Stimulated activated CD8-positive, alpha-beta memory T cell treated with anti-CD3 and anti-CD28 coated beads, Interleukin-4, amount 100 ng/mL, for 48 hours (primary cell): ENCODE measurements at regions not wholly inside any gene's neighbourhood (a gene's known extent, or its start where the extent isn't known, plus 50 kb on each side); places are given as distances from the start of the nearest gene placed in this dataset.
"Not testable (repeated sequence)": the region's sequence is repeated elsewhere in the genome, so short reads cannot be mapped to it uniquely, and the experiment has no call there.

Source experiments
- DNase-seq: peaks from one replicate; pipeline ENCODE4 v3.0.0-alpha.2; 2020

GRCh38 chr11:104774578-104774977, 123.7 kb downstream of the CASP12 start:
- no peak for DNase-seq

DNA sequence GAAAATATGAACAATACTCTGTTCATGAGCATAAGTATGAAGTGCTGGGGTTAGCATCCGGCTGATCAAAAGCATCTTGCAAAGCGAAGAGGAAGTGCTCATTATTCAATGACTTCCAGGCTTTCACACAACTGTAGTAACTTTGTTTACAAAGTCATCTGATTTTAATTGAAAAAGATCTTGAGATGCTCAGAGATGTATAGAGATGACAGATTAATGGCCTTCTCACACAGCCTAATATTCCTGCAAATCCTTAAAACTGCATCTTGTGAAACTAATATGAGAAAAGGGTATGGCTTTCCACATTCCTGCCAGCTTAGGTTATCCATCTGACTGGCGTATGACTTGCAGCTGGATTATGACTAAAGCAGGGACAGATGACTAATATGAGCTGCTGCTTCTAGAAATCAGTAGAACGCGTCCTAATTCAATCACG, 125.4 kb downstream of the CASP12 start:
- DNase-seq, result no peak

GRCh38 chr11:104771763-104772162, 126.5 kb downstream of the CASP12 start:
- DNase-seq, result no peak

DNA sequence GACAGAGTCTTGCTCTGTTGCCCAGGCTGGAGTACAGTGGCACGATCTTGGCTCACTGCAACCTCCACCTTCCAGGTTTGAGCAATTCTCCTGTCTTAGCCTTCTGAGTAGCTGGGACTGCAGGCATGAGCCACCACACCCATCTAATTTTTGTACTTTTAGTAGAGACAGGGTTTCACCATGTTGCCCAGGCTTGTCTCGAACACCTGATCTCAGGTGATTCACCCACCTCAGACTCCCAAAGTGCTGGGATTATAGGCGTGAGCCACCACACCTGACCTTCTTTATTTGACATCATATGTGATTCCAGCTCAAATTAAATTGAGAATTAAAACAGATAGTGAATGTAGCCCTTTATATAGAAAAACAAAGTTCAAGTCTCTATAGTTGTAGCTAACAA, 127.2 kb downstream of the CASP12 start:
- DNase-seq, result not testable (repeated sequence)

DNA sequence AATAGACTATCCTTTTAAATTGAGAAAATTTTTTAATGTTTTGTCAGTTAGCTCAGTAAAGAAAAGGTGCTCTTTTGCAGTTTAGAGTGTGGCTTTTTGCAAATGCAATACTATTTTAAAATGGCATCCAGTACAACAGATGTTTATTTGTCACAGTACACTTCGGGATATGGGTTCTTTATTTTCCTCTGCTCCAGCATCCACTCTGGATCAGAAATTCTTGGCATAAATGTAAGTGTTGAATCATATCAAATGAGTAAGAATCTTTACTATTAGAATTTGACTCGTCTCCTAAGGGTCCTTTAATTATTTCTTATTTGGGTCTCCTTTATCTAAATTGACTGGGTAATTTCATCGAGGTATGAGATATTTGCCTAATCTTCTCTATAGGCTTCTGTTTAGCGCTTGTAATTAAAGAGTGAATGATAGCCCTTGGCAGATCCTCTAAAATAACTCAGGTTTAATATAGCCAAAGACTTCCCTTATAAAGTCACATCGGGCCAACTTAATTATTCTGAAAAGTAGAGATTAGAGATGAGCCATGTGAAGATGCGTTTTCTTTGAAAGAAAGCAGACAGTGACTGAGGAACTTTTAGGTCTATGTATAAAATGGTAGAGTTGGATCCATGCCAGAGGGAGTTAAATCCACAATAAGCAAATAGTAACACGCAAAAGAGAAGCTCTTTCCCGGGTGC, 132.7 kb downstream of the CASP12 start:
- DNase-seq, result no peak

GRCh38 chr11:104764710-104765045, 133.6 kb downstream of the CASP12 start:
- DNase-seq, result no peak

- no peak for DNase-seq
These were observed 134.1 kb downstream of the CASP12 start for GRCh38 chr11:104763930-104764709.

GRCh38 chr11:104761511-104761910, 136.7 kb downstream of the CASP12 start:
- no peak for DNase-seq

- DNase-seq, result no peak
These were observed 138.8 kb downstream of the CASP12 start for GRCh38 chr11:104759464-104759863.

GRCh38 chr11:104738918-104739317, 159.3 kb downstream of the CASP12 start:
- no peak for DNase-seq

DNA sequence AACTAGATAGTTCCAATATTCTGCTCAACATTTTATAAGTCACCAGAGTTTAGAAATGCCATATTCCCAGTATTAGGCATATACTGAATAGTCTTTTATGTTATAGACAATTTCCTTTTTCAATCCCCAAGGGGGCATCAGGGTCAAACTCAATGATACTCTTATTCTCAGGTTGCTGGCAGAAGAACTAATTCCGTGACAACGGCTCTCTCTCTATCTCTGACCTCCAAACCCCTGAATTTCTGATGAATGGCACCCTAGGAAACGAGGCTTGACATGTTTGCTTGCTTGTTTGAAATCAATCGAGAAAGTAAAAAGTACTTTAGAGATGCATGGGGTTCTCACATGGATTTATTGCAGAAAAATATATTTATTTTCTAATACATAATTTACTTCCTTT, 160.1 kb downstream of the CASP12 start:
- no peak for DNase-seq

DNA sequence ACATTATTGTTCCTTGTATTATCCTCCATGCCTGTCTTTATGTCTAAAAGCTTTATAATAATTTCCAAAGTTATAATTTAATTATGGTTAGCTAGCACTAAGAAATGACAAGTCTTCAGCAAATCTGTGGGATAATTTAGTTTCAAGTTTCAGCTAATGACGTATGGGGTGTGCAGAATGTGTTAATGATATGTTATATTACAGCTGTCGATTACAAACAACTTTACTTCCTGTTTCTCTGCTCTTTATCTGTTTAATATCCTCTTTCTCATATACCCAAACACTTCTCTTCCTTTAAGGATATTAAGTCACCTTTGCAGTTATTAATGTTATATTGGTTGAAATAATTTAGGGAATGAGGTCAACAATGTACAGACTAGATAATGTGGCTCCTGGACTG, 161.8 kb downstream of the CASP12 start:
- DNase-seq, result no peak

GRCh38 chr11:104734998-104735397, 163.3 kb downstream of the CASP12 start:
- DNase-seq, result no peak

DNA sequence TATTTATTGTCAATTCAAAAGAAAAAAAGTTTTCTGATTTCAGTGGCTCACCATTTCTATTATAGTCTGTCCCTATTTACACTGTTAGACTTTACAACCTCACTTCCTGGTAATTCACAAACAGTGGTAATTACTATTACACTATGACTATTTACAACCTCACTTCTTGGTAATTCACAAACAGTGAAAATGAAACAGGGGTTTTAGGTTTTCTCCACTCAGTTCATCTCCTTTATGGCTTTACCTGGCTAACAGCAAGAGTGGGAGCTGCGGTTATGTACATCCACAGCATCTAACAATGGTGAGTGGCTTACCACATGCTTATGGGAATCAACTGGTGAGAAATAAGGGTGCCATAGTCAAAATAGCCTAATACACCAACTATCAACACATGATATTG, 166.4 kb downstream of the CASP12 start:
- DNase-seq, result no peak

- DNase-seq, result no peak
These were observed 169.3 kb downstream of the CASP12 start for GRCh38 chr11:104728927-104729326.

GRCh38 chr11:104727768-104728167, 170.5 kb downstream of the CASP12 start:
- DNase-seq, result no peak

GRCh38 chr11:104727095-104727494, 171.2 kb downstream of the CASP12 start:
- DNase-seq, result no peak

DNA sequence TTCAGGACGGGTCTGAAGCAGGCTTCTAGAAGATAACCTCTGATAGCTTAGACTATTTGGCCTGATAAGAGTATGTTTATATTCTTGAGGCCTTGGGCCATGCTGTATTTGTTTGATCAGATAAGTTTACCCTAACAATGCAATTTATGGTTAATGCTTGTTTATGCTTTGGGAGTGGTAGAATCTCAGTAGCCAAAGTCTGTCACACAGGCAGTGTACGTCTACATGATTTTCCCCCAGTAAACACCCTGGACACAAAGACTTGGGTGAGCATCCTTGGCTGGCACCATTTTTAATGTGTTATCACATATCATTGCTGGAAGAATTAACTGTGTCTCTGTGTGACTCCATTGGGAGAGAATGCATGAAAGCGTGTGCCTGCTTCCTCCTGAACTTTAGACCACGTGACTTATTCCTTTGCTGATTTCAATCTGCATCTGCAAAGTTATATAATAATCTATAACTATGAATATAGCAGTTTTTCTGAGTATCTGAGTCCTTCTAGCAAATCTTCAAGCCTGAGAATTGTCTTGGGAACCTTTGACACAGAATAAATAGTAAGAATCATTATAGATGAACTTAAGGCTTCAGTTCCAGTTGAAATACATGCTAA, 172.4 kb downstream of the CASP12 start:
- no peak for DNase-seq

DNA sequence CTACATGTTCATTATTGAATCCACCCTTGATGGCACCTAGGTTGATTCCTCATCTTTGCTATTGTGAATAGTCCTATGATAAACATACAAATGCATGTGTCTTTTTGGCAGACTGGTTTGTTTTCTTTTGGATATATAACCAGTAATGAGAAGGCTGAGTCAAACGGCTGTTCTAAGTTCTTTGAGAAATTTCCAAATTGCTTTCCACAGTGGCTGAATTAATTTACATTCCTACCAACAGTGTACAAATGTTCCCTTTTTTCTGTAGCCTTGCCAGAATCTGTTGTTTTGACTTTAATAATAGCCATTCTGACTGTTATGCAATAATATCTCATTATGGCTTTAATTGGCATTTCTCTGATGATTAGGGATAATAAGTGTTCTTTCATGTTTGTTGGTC, 184.9 kb downstream of the CASP12 start:
- no peak for DNase-seq

DNA sequence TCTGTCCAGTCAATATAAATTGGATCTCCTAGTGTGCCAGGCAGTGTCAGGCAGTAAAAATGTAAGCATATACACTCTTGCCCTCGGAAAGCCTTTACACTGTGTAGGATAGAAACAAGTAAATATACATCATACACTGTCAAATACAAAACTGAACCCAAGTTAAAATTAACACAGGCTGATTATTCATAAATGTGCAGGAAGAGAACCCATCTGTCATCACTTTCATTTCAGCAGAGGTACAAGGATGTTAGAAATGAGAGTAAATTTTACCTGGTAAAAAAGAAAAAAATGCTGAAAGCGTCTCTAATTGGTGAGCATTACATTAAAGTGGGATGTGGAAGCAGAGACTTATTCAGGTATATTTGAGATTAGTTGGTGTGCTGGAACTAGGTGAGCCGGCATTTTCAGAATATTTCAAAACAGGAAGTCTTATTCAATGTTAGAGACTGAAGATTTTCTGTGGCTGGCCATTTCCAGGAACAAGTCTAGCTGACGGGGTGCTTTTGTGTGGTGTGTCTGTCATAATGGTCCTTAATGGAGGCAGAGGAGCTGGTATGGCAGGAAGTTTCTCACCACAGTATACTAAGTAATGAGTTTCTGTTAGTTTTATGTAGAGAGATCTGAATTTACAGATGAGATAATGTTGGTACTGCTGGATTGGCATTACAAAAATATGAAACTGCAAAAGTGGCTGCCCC, 192.6 kb downstream of the CASP12 start:
- peak; percentile 68 for DNase-seq

- no peak for DNase-seq
These were observed 193.4 kb downstream of the CASP12 start for GRCh38 chr11:104704888-104705287.

DNA sequence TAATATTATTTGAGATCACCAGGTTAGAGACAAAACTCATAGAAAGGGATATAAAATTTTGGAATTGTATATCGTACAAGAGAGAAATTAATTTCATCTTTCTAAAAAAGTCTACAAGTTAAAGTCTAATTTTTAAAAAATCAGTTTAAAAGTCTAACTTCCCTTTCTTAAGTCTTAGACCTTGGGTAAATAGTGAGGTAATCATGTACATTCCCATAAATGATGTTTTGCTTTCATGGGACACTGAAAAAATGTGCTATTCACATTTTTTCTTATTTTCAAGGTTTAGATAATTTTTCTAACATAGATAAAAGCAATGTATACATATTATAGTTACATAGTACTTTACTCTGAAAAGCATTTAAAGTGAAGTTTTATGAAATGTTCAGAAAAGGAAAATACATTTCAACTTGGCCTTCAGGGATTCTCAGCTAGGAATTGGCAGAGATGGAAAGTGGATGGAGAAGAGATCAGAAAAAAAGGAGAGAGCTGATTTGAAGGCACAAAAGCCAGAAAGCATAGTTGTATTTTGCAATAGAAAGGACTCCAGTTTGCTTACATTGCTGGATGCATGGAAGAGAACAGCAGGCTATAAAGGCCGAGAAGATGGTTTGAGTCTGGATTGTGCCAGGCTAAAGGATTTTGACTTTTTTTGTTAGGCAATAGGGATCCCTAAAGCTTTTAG, 194.0 kb downstream of the CASP12 start:
- no peak for DNase-seq

DNA sequence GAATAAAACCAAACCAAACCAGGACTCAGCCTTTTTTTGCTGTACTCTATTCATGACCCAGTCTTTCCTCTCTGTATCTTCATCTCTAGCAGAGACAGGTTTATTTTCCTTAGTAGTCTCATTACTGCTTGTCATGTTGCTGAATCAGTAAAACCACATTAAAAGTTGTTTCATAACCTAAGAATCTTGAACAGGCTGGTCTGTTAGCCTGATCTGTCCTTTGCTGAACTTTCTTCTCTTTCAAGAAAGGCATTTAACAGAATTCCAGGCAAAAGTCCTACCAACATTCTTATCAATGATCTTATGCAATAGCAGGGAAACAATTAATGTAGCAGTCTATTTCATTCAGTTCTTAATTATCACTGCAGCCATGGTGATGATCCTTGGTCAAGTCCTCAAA, 197.7 kb downstream of the CASP12 start:
- DNase-seq, result no peak
